CD4-positive, alpha-beta T cell treated with Interleukin-2 at 100 ng/mL for 4 hours (primary cell): ENCODE measurements at regions not wholly inside any gene's neighbourhood (a gene's known extent, or its start where the extent isn't known, plus 50 kb on each side); places are given as distances from the start of the nearest gene placed in this dataset.

ENCODE experiments used
- DNase-seq: peaks from one replicate; pipeline ENCODE4 v3.0.0-alpha.2; 2020; ENCODE audit warnings: low spot score

- no peak for DNase-seq
Measured at GRCh38 chr2:104638190-104638858, 215.6 kb upstream of the POU3F3 start.

GRCh38 chr2:104638859-104639202 is 215.1 kb upstream of the POU3F3 start:
- DNase-seq: no peak

- DNase-seq: no peak
Measured at GRCh38 chr2:104641786-104642185, 212.1 kb upstream of the POU3F3 start.

DNA sequence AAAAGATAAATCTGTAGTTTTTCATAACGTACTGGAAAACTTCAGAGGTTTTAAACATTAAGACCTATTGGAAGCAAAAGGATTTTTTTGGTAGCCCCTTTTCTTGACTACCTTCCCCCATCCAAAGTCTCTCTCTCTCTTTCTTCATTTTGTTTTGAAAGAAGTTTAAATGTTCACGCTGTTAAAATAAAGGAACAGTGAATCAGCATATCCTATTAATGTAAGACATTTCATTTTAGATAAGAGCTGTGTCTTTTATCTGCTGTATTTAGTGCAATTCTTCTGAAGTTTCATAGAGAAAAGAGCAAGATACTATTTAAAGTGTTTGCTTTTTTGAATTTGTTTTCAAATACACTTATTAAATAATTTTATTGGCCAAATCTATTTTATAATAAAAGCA is 205.5 kb upstream of the POU3F3 start:
- DNase-seq: no peak

DNA sequence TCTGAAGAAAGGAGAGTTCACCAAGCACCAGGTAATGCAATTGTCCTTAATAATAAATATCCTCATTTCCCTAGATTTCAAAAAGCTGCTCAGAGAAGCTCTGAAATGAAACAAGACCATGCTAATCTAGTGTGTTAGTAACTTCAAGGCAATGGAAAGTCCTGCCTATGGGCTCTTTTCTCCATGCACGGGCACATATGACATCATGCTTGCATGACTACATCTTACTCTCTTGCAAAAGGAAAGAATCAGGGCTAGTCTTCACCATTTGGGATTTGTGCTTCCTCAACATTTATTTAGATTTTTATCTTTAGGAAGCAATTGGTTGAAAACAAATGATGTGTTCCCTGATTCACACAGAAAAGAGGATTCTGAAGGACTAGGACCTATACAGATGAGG is 204.0 kb upstream of the POU3F3 start:
- no peak for DNase-seq

DNA sequence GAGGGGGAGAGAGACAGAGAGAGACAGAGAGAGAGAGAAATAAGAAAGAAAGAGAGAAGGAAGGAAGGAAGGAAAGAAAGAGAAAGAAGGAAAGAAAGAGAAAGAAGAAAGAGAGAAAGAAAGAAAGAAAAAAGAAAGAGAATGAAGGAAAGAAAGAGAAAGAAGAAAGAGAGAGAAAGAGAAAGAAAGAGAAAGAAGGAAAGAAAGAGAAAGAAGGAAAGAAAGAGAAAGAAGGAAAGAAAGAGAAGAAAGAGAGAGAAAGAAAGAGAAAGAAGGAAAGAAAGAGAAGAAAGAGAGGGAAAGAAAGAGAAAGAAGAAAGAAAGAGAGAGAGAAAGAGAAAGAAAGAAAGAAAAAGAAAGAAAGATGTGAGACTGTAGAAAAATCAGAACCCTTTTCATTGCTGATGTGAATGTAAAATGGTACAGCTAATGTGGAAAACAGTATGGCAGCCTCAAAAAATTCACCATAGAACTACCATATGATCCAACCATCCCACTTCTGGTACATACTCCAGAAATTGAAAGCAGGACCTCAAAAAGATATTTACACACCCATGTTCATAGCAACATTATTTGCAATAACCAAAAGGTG is 203.4 kb upstream of the POU3F3 start:
- no peak for DNase-seq

- DNase-seq: no peak
Measured at GRCh38 chr2:104654811-104655210, 199.1 kb upstream of the POU3F3 start.

- no peak for DNase-seq
Measured at GRCh38 chr2:104656571-104657163, 197.2 kb upstream of the POU3F3 start.

DNA sequence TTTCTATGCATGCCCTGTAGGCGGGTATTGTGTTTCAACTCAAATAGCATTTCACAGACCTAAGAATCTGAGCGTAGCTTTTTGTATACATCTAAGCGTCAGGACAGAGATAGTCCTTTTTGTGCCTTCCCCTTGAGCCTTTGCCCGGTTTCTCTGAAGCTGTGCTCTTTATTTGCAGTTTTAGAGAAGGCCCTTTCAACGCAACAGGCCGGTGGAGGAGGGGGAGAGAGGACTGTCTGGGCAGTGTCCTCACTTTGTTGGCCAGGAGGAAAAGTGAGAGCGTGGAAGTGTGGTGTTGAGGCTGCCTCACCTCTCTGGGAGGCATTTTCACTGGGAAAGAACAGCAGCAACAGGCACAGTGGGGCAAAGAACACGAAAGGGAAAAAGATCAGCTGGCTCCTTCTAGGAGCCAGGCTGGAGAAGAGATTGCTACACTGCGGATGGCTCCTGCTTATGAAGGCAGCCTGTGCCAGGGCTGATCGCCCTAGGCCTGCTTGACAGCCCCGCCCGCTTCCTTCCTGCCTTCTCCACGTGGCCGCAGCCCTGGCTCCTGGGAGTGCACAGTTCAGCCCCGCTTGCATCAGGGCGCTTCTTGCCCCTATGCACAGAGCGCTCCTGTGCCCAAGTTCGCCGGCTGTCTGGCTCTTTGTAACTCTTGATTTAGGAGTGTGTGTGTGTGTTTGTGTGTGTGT is 195.6 kb upstream of the POU3F3 start:
- DNase-seq: no peak

- DNase-seq: no peak
Measured at GRCh38 chr2:104658904-104659591, 194.9 kb upstream of the POU3F3 start.

DNA sequence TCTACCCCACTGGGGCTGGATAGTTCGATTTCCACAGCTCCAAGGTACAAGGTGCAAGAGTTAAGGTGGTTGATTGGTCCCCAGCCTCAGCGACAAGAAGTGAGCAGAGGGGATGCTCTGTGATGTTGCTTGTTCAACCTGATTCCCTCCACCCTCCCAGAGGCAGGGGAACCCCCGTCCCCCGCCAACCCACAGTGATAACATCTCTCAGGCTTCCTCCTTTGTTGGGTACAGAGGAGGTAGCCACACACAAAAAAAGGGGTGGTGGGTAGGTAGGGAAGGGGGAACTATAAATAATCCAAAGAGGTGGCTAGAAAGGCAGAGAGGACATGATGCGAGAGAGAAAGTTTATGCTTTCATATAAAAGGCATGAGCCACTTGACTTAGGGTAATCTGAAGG is 192.9 kb upstream of the POU3F3 start:
- no peak for DNase-seq

GRCh38 chr2:104664672-104665071 is 189.2 kb upstream of the POU3F3 start:
- DNase-seq: no peak

- DNase-seq: no peak
Measured at GRCh38 chr2:104668631-104669030, 185.3 kb upstream of the POU3F3 start.

DNA sequence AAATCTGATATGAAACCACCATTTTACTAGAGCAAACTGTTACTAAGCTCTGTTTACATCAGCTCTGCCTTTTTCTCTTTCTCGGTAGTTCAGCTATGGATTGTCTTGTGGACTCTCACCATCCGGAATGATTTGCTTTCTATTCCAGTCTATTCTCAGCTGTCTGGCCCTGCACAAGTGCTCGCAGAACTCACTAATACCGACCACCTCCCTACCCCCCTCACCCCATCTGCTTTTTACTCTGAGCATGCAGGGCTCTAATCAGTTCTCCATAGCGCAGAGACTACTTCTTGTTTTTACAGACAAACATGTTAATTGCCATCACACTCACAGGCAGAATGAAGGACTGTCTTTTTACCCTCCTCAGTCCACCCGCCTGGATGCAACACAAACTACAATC is 180.7 kb upstream of the POU3F3 start:
- no peak for DNase-seq

- no peak for DNase-seq
Measured at GRCh38 chr2:104678181-104678580, 175.7 kb upstream of the POU3F3 start.

DNA sequence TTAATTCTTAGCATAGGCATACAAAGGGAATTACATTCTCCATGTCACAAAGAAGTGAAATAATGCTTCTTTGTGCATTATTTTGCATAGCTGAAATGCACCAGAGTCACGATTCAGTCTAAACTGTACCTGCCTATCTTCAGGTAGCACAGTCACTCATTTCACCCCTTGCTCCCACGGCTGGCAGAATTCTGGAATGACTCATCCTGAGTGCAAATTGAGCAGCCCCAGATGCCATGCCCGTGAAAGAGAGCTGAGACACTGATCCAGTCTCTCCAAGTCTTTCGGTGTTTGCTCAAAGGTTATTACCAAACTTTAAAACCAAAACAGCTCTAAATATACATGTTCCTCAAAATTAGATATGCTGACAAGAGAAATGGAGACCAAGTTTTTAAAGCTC is 168.3 kb upstream of the POU3F3 start:
- DNase-seq: no peak

GRCh38 chr2:104687147-104687546 is 166.8 kb upstream of the POU3F3 start:
- DNase-seq: no peak

- DNase-seq: no peak
Measured at GRCh38 chr2:104690255-104690984, 163.5 kb upstream of the POU3F3 start.

DNA sequence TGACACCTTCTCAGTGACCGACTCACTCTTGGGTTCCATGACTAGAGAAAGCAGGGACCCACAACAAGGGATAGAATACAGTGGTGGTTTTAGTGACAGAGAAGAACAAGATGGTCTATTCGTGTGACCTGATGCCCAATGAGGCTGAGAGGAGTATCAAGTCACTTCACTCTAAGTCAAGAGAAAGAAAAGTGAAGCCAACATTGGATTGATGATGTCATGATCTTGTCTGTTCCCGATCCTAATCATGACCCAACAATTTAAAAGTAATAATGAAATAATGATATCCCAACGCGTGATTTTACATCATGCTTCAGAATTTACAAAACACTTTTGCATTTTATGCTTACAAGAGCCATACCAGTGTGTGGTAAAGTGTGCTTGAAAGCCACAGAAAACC is 155.6 kb upstream of the POU3F3 start:
- no peak for DNase-seq

- DNase-seq: no peak
Measured at GRCh38 chr2:104701411-104701911, 152.5 kb upstream of the POU3F3 start.

- no peak for DNase-seq
Measured at GRCh38 chr2:104702031-104702850, 151.7 kb upstream of the POU3F3 start.
